ENCODE measurements at regions not wholly inside any gene's neighbourhood (a gene's known extent, or its start where the extent isn't known, plus 50 kb on each side); places are given as distances from the start of the nearest gene placed in this dataset.

DNA sequence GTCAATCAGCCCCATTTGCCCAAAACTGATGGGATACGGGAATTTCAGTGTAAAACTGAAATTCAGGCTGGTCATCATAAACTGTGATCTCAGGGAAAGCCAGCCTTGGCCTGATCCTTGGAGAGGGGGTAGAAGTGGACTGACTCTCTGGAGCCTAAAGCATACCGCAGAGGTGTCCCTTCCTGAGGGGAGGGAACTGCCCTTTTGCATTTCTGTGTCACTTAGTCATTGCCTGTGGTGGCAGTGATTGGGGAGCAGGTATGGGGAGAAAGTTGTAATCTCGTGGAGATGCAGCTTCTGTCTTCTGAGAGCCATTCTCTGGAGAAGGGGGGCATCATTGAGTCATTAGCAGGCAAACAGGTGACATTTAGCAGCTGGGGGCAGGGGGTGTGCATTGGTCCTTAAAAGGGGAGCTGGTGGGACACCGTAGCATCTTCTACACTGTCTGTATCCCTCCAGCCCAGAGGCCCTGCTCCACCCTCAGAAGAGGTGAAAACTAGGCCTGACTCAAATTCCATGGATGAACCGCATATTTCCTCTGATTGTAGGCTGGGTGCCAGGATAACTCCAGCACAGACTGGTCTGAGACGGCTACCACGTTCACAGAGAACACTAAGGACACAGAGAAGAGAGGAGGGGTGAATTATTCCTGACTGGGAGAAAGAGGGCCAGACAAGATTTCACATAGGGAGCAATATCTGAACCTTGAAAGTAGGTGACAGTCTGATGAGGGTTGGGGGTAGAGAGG, 143.3 kb downstream of the SEC61B start:
- DNase-seq (ENCODE audit: low read depth), result peak; percentile 39

DNA sequence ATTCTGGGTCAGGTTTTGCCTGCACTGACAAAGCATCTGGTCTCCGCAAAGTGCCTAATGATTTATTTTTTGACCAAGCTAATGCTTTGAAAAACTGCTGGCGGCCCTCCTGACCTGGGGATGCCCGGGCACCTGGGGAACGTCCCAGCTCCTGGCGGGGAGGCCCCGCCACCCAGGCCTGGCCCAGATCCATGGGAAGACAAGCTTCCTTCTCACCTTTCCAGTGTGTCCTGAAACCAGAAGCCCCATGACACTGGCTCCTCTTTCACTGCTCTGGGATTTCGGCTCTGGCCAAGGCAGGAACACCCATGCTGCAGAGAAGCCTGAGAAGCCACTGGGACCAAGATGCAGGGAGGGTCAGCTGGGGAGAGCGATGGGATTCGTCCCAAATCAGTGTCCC, 144.1 kb downstream of the SEC61B start:
- no peak for DNase-seq (ENCODE audit: low read depth)

DNA sequence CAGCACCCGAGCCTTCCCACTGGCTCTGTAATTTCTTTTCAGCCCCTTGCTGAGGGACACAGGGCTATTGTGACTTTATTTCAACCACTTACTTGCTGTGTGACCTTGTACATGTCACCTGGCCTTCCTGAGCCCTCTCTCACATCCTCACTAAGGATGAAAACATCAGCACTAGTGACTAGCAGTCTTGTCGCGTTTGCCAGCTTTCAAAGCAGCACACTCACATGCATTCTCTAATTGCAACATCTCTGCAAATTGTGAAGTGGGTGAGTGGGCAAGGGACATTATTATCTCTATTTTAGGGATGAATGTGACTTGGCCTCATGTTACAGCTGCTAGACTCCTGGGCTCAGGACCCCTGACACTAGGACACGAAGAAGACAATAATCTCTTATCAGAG, 144.5 kb downstream of the SEC61B start:
- DNase-seq (ENCODE audit: low read depth), result no peak

DNA sequence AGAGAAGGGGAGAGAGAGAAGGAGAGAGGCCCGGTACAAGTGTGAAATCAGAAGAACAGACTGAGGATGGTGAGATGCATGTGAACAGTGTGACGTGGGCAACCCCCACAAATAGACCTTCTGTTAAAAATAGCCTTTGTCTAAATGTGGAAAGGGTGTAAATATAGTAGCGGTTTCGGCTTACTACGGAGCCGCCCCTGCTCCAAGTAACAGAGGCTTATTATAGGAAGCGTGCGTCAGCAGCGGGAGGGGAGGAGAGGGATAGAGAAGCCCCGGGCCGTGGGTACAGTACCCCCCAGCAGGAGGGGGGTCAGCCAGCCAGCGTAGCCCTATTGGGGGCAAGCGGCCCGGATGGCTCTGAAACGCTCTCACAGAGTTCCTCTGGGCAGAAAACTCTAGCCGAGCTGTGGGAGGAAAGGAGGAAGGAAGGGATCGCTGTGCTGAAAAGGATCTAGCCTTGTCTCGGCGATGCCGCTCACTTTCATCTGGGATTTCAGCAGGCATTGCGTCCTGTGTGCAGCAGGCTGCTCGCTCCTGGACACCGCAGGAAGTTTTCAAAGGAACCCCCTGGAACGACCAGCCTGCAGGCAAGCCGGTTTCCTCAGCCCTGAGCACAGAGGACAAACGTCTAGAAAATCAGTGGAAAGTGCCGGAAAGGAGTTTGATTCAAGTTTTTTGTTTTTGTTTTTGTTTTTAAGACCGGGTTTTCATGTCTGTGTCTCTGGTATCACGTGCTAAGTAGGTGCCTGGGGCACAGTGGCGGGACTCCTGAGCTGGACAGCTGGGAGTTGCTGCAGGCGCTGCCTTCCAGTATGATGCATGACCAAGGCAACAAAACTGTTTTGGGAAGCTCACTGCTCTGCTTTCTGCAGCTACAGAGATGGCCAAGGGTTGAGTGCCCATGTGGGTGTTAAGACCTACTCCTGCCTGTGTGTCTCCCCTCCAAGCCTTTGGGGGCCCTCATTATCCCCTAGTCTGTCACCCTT, 146.6 kb downstream of the SEC61B start:
- peak; percentile 54 for DNase-seq (ENCODE audit: low read depth)

DNA sequence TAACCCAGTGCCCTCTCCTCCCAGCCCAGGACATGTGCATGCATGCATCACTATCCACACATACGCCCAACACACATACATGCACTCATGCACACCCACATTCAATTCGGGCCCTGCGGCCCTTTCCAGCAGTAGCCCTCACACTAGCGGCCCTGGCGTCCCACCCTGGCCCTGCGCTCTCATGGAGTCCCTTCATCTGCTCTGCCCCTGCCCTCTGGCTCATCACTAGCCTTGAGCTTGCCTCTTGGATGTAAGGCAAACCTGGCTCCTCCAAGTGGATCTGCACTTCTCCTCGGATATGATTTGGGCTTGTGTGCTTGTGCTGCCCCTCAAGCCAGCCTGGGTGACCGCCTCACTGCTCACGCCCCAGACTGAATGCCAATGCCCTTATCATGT, 147.2 kb downstream of the SEC61B start:
- no peak for DNase-seq (ENCODE audit: low read depth)

DNA sequence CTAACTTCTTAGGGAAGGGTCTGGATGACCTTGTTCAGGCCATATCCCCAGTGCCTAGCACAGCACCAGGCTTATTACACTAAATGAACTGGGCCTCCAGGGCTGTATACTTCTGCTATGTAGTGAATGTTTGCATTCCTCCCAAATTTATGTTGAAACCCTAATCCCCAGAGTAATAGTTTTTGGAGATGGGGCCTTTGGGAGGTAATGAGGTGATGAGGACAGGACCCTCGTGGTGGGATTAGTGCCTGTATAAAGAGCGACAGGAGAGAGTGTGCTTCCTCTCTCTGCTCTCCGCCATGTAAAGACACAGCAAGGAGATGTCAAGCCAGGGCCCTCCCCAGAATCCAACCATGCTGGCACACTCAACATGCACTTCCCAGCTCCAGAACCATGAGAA, 148.3 kb downstream of the SEC61B start:
- no peak for DNase-seq (ENCODE audit: low read depth)

DNA sequence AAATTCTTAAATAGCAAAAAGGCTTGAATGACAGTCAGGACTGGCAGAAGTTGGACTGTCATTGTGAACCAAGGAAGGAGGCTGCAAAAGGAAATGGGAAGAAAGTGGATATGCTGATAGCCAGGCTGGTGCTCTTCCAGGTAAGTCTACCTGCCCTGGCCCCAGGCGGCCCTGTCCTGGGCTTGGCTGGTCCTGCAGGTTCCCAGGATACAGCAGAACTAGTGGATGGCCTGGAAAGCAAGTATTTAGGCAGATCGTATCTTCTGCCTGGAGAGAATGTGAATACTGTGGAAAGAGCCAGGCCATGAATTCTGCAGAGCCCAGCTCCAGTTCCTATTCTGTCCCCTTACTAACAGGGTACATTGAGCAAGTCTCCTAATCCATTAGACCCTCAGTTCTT, 149.3 kb downstream of the SEC61B start:
- DNase-seq (ENCODE audit: low read depth), result no peak

DNA sequence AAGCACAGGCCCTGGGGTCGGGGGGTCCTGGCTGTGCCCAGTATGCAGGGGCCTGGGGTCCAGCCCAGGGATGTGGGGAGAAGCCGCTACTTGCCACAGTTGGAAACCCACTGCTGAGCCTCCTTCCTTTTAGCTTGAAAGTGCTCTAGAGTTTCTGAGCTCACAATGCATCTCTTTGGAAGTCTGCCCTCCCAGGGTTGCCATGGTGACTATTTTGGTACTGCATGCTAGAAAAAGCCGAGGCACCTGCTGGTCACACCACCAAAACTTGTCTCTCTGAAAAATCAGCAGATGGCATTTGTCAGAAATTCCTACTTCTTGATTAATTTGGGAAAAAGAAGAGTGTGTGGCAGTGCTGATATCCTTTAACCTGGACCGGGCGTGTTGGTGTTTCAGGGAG, 151.8 kb downstream of the SEC61B start:
- DNase-seq (ENCODE audit: low read depth), result no peak

DNA sequence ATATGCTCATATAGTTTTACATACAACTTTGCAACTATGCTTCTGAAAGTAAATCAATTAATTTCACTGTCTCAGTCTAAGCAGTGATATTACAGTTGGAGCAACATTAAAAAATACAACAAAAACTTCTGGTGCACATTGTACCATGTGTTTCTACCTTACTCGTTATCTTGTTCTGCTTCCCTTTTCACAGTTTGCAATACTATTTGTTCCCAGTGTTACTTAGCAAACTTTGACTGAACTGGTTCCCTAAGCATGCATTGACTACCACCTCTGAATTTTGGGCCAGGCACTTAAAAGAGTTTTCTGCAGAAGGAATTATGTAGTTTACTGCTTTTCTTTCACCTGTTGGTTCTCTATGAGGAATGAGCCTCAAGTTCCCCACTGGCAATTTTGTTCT, 152.7 kb downstream of the SEC61B start:
- no peak for DNase-seq (ENCODE audit: low read depth)

DNA sequence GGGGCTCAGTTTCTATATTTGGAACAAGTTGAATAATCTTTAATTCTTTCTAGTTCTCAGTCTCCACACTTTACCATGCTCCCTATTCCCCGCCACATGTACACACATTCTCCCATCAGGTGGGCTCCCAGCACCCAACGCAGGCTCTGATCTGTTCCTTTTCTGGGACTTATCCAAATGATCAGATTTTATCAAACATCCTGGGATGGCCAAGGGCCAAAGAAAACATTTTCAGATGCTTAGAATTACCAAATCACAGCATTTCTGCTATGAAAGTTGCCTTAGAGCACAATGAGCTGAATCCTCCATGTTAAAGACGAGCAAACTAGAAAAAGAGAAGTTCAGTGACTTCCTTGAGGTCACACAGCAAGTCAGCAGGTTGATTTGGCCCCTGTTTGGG, 153.4 kb downstream of the SEC61B start:
- no peak for DNase-seq (ENCODE audit: low read depth)

DNA sequence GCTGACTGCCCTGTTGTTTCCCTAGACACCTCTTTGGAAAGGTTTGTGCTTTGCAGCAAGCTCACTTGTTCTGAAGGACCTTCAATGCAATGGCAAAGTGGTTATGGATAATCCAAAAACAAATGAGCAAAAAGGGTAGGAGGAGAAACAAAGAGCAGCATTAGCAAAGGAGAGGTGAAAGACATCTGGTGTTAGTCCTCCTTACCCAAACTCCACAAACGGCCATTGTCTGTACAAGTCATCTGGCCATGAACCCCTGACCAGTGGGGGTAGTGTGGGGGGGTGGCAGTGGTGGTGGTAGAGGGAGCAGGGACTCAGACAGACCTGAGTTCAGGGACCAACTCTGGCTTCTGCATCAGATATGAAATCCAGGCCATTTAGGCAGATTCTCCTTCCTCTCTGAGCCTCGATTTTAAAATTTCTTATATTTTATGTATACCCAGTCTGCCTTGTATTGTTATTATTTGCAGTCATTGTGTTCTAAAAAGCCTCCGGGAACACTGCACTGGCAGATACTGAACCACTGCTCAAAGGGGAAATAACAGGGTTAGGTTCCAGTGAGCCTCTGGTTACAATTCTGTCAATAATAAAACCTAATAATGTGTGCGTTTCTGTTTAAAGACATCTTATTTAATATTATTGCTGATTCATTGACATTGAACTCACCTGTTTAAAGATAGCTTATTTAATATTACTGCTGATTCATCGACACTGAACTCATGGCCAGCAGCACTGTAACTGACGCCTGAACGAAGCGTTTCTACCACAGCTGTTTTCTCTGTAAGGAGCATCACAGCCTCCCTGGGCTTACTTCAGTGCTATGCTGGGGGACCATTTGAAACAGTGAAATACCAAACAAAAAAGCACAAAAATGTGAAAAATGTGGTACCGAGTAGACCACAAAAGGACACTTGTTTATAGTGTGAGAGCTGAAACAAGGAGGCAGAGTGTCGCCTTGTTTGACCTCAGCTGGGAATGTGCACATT, 156.0 kb downstream of the SEC61B start:
- DNase-seq (ENCODE audit: low read depth), result peak; percentile 41

DNA sequence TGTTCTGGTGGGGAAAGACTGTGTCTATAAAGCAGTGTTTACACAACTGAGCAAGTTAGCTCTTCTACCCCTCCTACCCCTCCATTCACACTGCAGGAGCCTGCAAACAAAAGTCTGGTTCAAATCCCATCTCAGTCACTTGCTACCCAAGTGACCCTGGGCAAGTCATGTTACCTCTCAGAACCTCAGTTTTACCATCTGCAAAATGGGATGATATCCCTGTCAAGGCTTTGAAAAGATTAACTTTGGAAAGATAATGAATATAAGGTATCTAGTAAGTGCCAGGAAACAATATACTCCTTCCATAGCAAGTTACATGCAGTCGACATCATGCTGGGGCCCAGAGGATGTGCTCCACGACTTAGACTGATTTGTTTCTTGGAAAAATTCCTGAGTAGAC, 161.5 kb downstream of the SEC61B start:
- no peak for DNase-seq (ENCODE audit: low read depth)

DNA sequence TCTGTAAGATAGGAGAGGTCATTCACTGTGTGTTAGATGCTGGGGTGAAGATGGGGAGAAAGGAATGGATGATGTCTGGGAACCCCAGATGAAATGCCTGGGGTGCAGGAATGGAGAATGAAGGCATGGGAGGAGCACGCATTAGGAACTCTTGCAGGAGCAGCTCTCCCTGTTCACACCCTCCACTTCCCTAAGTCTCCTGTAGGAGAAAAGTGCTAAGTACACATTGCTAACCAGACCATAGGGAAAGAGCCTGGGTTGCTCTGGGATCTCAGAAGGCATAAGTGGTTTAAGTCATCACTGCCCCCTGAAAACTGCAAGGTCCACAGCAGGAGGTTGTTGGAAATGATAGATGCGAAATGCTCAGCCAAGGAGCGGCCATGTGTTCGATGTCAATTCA, 163.1 kb downstream of the SEC61B start:
- no peak for DNase-seq (ENCODE audit: low read depth)

DNA sequence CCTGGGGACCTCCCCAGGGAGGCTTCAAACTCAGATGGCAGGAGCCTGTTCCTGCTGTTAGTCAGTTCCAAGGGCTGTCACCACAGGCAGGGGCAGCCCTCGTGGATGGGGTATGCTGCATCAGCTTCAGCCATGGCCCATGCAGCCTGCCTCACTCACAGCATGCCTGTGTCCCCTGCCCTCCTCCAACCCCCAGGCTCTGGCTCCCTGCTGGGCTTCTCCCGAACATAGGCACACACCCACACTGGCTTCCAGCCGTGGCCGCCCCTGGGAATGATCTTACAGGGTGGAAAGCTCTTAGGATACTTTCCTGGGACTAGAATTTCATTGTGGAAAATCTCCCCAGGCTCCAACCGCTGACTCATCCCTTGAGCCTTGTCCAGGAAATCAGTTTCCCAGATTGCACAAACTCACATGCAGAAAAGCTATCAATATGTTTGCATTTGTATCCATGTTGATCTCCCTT, 163.8 kb downstream of the SEC61B start:
- peak; percentile 5 for DNase-seq (ENCODE audit: low read depth)

DNA sequence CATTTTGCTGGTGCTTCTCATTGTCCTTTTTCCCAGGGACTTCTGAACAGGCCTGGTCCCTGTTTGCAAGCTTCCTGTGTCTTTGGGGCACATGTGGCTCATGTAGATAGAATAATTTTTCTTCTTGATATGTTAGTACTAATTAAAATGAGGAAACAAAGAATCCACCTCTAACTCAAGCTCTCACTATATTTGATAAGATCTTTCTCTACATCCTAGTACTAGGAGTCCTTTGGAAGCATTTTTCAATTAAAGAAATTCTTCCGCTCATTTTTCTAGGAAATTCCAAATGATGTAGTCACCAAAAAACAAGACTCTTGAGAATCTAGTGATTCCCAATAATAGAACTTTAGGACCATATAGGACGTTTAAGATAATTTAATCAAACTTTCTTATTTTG, 165.3 kb downstream of the SEC61B start:
- no peak for DNase-seq (ENCODE audit: low read depth)

DNA sequence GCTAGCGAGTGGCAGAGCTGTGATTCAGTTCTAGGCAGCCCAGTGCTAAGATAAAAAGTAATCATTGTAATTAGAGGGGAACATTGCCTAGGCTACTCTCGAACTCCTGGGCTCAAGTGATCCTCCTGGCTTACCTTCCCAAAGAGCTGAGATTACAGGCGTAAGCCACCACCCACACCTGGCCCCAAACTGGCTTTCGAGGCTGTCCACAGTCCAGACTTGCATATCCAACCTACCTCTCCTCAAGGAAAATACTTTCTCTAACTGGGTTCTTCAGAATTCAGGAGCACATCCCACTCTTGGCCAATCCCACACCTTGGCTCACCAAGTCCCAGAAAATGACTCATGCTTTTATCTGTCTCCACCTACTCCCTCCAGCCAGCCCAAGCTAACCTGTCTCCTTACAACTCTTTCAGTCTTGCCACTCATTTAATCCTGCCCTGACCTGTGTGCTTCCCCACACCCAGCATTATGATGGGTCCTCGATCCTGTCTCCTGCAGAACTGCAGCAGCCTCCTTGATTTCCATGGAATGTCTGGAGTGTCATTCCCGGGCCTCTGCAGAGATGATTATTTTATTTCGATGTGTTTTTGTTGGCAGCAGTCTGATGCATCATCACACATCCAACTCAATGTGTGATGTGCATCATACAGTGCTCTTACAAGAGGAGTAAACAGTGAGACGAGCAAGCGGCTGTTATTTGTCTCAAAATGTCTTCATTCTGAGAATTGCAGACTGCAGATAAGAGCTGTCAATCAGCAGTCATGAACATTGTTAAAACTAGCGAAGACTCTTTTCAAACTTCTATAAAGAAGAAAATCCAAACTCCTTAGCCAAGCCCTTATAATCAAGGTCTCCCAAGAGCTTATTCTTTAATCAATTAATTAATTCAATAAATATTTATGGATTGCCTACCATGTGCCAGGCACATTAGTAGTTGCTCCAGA, 167.3 kb downstream of the SEC61B start:
- no peak for DNase-seq (ENCODE audit: low read depth)

DNA sequence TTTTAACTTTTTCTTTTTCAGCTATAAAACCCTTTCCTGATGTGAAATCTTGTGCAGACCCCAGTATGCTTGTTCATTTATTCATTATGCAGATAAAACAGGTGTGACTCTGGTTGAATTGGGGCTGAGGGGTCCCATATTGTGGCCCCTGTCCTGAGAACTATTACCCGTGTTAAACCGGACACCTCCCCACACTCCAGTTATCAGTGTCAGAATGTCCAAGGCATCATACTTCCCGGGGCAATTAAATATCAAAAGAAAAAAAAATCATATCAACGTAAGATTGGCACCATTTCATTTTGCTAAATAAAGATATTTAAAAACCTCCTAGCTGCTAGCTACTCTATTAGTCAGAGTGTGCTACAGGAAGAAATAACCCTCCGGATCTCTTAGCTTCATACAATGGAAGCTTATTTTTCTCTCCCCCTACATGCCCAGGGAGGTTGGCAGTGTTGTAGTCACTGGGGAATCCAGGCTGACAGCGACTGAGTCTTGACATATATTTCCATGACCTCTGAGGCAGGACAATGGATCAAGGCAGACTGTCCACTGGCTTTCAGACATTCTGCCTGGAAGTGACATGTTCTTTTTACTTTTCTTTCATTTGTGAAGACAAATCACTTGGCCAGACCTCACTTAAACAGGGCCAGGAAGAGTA, 170.0 kb downstream of the SEC61B start:
- DNase-seq (ENCODE audit: low read depth), result no peak

DNA sequence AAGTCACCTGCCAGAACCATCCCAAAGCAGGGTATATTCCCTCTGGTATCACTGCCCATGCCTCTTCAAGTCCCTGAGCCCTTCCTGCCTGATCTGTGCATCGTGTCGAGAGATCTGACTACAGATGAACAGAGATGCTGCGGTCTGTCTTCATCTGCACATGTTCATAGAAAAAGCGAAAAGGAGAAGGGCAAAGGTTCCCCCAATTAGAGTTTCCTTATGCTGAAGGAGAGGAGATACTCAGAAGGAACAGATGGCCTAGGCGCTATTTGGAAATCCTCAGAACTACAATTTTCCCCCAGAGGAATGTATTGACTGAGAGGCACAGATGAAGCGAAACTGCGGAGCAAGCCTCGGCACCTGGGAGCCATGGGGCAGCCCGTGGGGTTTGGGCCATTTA, 170.9 kb downstream of the SEC61B start:
- DNase-seq (ENCODE audit: low read depth), result no peak

DNA sequence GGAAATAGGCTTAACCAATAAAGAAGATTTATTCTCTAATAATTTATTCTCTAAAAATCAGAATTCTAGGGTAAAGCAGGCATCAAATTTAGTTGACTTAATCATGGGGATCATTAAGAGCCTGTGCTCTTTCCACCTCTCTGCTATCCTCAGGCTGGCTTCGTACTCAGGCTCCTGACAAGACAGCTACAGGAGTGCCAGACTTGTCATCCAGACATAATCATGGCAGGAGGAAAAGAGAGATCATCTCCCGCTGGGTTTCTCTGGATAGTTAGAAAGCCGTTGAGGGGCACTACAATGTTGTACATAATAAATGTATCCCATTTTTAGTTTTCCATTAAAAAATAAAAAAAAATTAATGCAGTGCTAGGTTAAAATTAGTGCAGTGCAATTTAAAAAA, 171.9 kb downstream of the SEC61B start:
- no peak for DNase-seq (ENCODE audit: low read depth)

DNA sequence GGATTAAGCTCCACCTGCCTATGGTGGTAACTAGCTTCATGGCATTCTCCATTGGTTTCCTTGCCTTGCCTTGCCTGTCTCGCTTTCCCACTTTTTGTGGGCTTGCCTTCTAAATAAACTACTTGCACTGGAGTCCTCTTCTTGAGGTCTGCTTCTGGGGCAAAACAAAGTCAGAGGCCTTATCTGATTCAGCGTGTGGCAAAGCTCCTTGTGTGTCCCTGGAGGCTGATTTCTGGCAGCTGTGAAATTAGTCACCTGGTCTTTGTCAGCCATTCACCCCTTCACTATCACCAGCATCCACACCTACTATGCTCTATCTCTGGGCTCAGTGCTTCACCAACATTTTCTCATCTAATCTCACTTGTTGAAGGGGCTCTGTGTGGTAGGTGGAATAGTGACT, 176.2 kb downstream of the SEC61B start:
- peak; percentile 27 for DNase-seq (ENCODE audit: low read depth)

Data from LHCN-M2 (cell line).